HEK293 (cell line): ENCODE measurements at regions not wholly inside any gene's neighbourhood (a gene's known extent, or its start where the extent isn't known, plus 50 kb on each side); places are given as distances from the start of the nearest gene placed in this dataset.

Experiments used
- CTCF ChIP-seq: fragments of 450-650 bp; formaldehyde crosslinking; IDR thresholded peaks from 2 replicates; pipeline ENCODE4 v1.5.1; 2016; ENCODE audit warnings: missing biosample characterization, missing genetic modification characterization
- SP7 ChIP-seq: fragments of 450-650 bp; formaldehyde crosslinking; IDR thresholded peaks from 2 replicates; pipeline ENCODE4 v1.5.1; 2016; ENCODE audit warnings: missing biosample characterization, missing genetic modification characterization
- ZNF121 ChIP-seq: fragments of 450-650 bp; formaldehyde crosslinking; IDR thresholded peaks from 2 replicates; pipeline ENCODE4 v1.5.1; 2016; ENCODE audit warnings: missing biosample characterization, missing genetic modification characterization
- ZNF558 ChIP-seq: fragments of 450-650 bp; formaldehyde crosslinking; IDR thresholded peaks from 2 replicates; pipeline ENCODE4 v1.5.1; 2016; ENCODE audit warnings: missing biosample characterization, missing genetic modification characterization
- TF ChIP-seq, protein P1 (sequence below): fragments of 450-650 bp; formaldehyde crosslinking; conservative IDR thresholded peaks from 2 replicates; pipeline ENCODE4 v1.5.1; 2016; ENCODE audit warnings: low read depth, missing biosample characterization, missing genetic modification characterization

DNA sequence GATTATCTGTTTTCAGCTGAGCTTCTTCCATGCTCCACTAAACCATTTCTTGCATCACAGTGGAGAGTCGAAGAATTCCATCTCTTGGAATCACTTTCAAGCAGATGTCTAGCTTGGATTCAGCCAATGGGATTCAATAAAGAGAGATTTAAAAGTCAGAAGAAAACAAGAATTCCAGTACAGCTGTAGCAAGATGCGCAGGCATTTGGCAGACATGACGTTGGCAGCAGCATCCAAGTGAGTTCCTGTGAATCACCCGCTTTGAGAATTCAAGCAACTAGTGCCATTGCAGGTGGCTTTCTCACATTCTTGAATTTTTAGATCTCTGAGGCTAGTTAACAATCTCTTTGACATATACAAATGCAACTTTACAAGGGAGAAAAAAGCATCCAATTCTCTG, 467.0 kb downstream of the CDH10 start:
- TF ChIP-seq SP7 (tag by site-specific recombination) (no peak), CTCF (no peak), ZNF121 (tag by site-specific recombination) (no peak), ZNF558 (no peak)
- TF ChIP-seq, protein P1, sequence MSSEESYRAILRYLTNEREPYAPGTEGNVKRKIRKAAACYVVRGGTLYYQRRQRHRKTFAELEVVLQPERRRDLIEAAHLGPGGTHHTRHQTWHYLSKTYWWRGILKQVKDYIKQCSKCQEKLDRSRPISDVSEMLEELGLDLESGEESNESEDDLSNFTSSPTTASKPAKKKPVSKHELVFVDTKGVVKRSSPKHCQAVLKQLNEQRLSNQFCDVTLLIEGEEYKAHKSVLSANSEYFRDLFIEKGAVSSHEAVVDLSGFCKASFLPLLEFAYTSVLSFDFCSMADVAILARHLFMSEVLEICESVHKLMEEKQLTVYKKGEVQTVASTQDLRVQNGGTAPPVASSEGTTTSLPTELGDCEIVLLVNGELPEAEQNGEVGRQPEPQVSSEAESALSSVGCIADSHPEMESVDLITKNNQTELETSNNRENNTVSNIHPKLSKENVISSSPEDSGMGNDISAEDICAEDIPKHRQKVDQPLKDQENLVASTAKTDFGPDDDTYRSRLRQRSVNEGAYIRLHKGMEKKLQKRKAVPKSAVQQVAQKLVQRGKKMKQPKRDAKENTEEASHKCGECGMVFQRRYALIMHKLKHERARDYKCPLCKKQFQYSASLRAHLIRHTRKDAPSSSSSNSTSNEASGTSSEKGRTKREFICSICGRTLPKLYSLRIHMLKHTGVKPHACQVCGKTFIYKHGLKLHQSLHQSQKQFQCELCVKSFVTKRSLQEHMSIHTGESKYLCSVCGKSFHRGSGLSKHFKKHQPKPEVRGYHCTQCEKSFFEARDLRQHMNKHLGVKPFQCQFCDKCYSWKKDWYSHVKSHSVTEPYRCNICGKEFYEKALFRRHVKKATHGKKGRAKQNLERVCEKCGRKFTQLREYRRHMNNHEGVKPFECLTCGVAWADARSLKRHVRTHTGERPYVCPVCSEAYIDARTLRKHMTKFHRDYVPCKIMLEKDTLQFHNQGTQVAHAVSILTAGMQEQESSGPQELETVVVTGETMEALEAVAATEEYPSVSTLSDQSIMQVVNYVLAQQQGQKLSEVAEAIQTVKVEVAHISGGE (tag by site-specific recombination): no peak
